ENCODE measurements at regions not wholly inside any gene's neighbourhood (a gene's known extent, or its start where the extent isn't known, plus 50 kb on each side); places are given as distances from the start of the nearest gene placed in this dataset.

DNA sequence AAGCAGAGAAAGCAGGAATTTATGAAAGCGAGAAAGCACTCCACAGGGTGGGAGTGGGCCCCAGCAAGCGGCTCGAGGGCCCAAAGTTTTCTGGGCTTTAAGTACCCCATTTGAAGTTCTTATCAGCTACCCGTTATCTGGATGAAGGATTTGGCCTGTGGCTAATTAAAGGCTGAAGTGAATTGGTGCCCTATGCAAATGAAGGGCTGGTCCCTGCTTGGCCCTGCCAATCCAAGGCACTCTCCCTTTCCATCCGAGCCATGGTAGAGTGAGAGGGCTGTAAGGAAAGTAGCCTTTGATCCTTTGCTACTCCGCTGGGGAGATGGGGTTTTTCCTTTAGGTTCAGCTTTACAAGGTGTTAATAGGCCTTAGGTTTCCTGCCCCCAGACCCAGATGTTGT lies 469.3 kb upstream of the CFAP20DC start:
- H3K4me3 ChIP-seq (ENCODE audit: low read depth, low read length), result no peak overlapping the region
- TF ChIP-seq, protein P1, sequence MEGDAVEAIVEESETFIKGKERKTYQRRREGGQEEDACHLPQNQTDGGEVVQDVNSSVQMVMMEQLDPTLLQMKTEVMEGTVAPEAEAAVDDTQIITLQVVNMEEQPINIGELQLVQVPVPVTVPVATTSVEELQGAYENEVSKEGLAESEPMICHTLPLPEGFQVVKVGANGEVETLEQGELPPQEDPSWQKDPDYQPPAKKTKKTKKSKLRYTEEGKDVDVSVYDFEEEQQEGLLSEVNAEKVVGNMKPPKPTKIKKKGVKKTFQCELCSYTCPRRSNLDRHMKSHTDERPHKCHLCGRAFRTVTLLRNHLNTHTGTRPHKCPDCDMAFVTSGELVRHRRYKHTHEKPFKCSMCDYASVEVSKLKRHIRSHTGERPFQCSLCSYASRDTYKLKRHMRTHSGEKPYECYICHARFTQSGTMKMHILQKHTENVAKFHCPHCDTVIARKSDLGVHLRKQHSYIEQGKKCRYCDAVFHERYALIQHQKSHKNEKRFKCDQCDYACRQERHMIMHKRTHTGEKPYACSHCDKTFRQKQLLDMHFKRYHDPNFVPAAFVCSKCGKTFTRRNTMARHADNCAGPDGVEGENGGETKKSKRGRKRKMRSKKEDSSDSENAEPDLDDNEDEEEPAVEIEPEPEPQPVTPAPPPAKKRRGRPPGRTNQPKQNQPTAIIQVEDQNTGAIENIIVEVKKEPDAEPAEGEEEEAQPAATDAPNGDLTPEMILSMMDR (conservative IDR thresholded peaks at IDR 0.05; ENCODE audit: low read depth, low read length), result no peak
- no peak for DNase-seq (ENCODE audit: low read depth)

DNA sequence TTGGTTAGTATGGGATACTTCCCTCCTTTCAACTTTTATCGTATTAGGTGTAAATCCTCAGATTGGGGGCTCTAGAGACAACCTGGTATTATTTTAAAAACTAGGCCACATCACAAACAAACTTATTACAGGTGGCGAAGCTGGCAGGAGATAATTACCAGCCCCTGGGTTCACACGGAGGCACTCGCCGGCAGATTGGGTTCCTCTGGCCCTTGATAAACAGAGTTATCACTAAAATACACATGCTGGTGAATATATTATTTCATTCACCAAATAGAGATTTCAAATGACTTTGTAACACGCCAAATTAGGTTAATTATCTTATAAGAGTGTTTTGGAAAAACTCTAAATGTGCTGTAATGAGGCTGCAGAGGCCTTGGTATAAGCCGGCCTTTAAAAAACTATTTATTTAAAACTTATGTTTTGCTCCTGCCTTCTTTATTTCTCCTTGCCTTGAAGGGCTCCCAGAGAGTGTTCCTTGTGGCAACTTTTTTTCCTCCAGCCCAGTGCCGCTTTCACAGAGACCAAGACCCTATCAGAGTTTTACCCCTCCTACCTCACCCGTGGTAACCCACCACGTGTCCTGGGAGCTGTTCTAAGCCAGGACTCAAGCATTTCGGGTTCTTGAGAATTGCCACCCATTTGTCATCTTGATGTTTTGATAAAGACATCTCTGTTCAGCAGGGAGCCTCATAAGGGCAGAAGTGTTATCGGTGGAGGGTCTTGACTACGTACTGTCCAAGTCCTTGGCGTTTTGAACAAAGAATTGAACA lies 468.6 kb upstream of the CFAP20DC start:
- no peak for DNase-seq (ENCODE audit: low read depth)
- TF ChIP-seq, protein P1 (conservative IDR thresholded peaks at IDR 0.05; ENCODE audit: low read depth, low read length), result no peak

DNA sequence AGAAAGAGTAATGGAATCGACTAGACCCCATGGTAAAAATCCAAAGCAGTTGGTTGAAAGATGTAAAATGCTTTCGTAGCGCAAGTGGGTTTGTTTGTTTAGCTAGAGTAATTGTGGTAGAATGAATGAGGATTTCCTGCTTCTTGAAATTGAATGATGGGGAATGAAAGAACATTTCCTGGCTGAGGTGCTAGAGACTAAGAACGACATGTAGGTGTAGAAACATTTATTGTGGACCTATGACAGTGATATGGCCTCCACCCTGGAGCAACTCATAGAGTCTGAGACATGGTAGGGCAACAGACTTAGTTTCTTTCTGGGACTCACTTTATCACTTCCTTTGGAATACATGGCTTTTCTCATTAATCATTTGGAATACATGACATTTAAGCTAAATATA lies 467.6 kb upstream of the CFAP20DC start:
- H3K4me3 ChIP-seq (ENCODE audit: low read depth, low read length), result no peak overlapping the region
- TF ChIP-seq, protein P1 (conservative IDR thresholded peaks at IDR 0.05; ENCODE audit: low read depth, low read length), result no peak
- DNase-seq (ENCODE audit: low read depth), result no peak

More for the DNA sequence above, 468.6 kb upstream of the CFAP20DC start:
- H3K4me3 ChIP-seq (ENCODE audit: low read depth, low read length), result no peak overlapping the region

DNA sequence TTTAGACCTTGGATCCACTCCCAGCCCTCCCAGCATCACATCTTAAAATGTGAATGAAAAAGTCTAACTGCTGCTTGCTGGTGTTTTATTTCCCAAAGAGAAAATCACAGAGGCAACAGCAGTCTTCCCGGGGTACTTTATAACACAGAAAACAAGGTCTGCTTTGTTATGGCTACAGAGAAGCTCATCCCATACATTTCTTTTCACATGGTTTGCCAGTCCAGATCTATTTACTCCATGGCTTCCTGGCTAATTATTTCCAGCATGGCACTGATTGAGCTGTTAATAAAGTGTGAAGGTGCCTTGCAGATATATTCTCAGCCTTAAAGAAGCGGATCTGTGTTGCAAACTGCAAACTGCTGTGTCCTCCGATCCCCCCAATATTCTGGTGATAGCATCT lies 466.1 kb upstream of the CFAP20DC start:
- no peak overlapping the region for H3K4me3 ChIP-seq (ENCODE audit: low read depth, low read length)
- TF ChIP-seq, protein P1 (conservative IDR thresholded peaks at IDR 0.05; ENCODE audit: low read depth, low read length), result no peak
- DNase-seq (ENCODE audit: low read depth), result no peak

DNA sequence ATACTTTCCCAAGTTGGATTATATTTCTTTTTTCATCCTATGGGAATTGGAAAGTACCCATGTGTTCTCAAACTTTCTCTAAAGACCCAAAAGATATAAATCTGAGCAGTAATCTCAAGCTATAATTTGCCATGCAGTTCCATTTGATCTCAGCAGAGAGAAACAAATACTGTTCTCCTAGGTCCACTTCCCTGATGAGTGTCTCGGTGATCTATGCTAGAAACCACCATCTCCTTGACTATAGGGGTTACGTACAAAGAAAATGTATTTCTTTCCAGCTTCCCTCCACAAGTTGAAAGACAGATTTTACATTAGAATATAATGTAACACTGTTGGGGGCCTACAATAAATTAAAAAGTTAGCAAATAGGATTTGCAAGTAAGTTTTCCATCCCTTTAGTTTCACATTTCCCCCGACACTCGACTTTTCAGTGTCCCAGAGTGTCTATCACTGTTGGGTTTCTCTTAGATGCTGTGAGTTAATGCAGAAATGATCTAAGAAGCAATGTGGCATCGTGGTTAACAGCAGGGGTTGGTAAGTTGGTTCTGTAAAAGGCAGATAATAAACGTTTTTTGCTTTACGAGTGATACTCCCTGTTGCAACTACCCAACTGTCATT lies 465.1 kb upstream of the CFAP20DC start:
- H3K4me3 ChIP-seq (ENCODE audit: low read depth, low read length), result no peak overlapping the region
- no peak for DNase-seq (ENCODE audit: low read depth)
- TF ChIP-seq, protein P1 (conservative IDR thresholded peaks at IDR 0.05; ENCODE audit: low read depth, low read length), result no peak

DNA sequence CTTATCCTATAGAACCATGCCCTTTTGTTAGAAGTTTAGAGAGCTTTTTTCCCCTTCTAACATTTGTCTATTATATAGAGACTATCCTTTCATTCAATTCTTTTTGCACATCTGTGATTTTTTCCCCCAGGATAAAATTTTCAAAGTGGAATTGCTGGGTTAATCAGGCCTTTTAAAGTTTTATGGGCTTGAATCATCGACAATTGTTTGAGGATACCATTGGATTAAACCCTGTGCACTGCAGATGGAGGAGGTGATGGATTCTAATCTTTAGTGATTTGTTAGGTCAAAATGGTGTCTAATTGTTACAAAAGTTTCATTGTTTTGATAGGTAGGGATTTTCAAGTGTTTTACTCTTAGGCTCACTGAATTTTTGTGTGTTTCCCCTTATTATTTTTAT lies 463.7 kb upstream of the CFAP20DC start:
- TF ChIP-seq, protein P1 (conservative IDR thresholded peaks at IDR 0.05; ENCODE audit: low read depth, low read length), result no peak
- no peak for DNase-seq (ENCODE audit: low read depth)
- H3K4me3 ChIP-seq (ENCODE audit: low read depth, low read length), result no peak overlapping the region

DNA sequence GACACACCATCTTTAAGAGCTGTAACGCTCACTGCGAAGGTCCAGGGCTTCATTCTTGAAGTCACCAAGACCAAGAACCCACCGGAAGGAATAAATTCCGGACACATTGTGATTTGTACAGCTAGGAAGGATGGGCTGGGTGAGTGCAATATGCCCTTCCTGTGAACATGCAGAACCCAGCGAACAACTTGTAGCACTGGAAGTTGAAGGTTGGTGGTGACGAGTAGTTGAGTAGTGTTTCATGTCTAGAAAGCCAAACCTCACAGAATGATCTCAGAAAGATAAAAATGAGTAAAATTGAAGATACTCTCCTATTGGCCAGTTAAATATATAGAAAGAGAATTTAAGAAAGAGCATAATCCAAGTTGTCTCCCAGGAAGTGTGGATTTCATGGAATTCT lies 462.2 kb upstream of the CFAP20DC start:
- TF ChIP-seq, protein P1 (conservative IDR thresholded peaks at IDR 0.05; ENCODE audit: low read depth, low read length), result no peak

More for the DNA sequence above, 462.2 kb upstream of the CFAP20DC start:
- DNase-seq (ENCODE audit: low read depth), result no peak
- H3K4me3 ChIP-seq (ENCODE audit: low read depth, low read length), result no peak overlapping the region

All from choroid plexus epithelial cell (primary cell).